IMR-90 (cell line): ENCODE measurements at regions not wholly inside any gene's neighbourhood (a gene's known extent, or its start where the extent isn't known, plus 50 kb on each side); places are given as distances from the start of the nearest gene placed in this dataset.

ENCODE experiments used
- ATAC-seq: fragments of 200-7000 bp; cut with Tn5 transposase; 2 replicates; pipeline ENCODE4 v1.9.1; 2020; ENCODE audit warnings: low read depth, mild to moderate bottlenecking, moderate library complexity
- BruUV-seq: library from RNA; stranded (reverse); fragments of 400-500 nt; replicated peaks from 2 replicates; lab custom pipeline; 2021; lab: Mats Ljungman, UMichigan
- CTCF ChIA-PET: fragments of 300-600 bp; formaldehyde crosslinking; extraction: SDS; loops from one replicate; lab custom pipeline; 2021; ENCODE audit warnings: antibody characterized with exemption; lab: Yijun Ruan, JAX
- POLR2A ChIA-PET: fragments of 300-600 bp; sonication (Branson Sonifier 250); formaldehyde crosslinking; loops from one replicate; lab custom pipeline; 2022; ENCODE audit warnings: antibody characterized with exemption; ENCODE audit not compliant: unreplicated experiment; lab: Charles Lee
- DNase-seq: peaks from one replicate; pipeline ENCODE4 v3.0.0; 2013
- H2AFZ ChIP-seq: replicated peaks from 2 replicates; pipeline ENCODE3; 2013; ENCODE audit warnings: low read length, mild to moderate bottlenecking; ENCODE audit not compliant: poor library complexity
- H2AK5ac ChIP-seq: 2 replicates; pipeline ENCODE4 v1.6.1; 2013; ENCODE audit warnings: low read depth, low read length, inconsistent platforms
- H2AK9ac ChIP-seq: replicated peaks from 2 replicates; pipeline ENCODE3; 2013; ENCODE audit warnings: mild to moderate bottlenecking, low read depth, low read length, moderate library complexity; ENCODE audit not compliant: poor library complexity
- H2BK120ac ChIP-seq: 2 replicates; pipeline ENCODE4 v1.6.1; 2013; ENCODE audit warnings: low read depth, low read length, inconsistent platforms
- H2BK15ac ChIP-seq: 3 replicates; pipeline ENCODE4 v1.6.1; 2013; ENCODE audit warnings: low read depth, low read length, inconsistent platforms
- H2BK20ac ChIP-seq: 2 replicates; pipeline ENCODE4 v1.6.1; 2013; ENCODE audit warnings: low read depth, mild to moderate bottlenecking, inconsistent platforms, low read length, moderate library complexity
- H2BK5ac ChIP-seq: 2 replicates; pipeline ENCODE4 v1.6.1; 2013; ENCODE audit warnings: mild to moderate bottlenecking, low read depth, low read length, inconsistent platforms; ENCODE audit not compliant: poor library complexity, severe bottlenecking
- H3K14ac ChIP-seq: replicated peaks from 2 replicates; pipeline ENCODE4 v1.6.1; 2013; ENCODE audit warnings: low read depth, low read length, inconsistent platforms
- H3K18ac ChIP-seq: 2 replicates; pipeline ENCODE4 v1.6.1; 2013; ENCODE audit warnings: low read depth, low read length, control low read depth
- H3K23ac ChIP-seq: 2 replicates; pipeline ENCODE4 v1.6.1; 2013; ENCODE audit warnings: low read depth, low read length, inconsistent platforms
- H3K27ac ChIP-seq: 2 replicates; pipeline ENCODE4 v1.5.1; 2013; ENCODE audit warnings: mild to moderate bottlenecking, control low read depth, low read length; ENCODE audit not compliant: insufficient read depth
- H3K27me3 ChIP-seq: 2 replicates; pipeline ENCODE4 v1.6.1; 2013; ENCODE audit warnings: low read length; ENCODE audit not compliant: control insufficient read depth, insufficient read depth
- H3K36me3 ChIP-seq: 2 replicates; pipeline ENCODE4 v1.6.1; 2013; ENCODE audit warnings: low read length, mixed read lengths; ENCODE audit not compliant: control insufficient read depth, insufficient read depth
- H3K4ac ChIP-seq: 2 replicates; pipeline ENCODE4 v1.6.1; 2013; ENCODE audit warnings: low read depth, low read length, inconsistent platforms
- H3K4me1 ChIP-seq: 2 replicates; pipeline ENCODE4 v1.6.1; 2013; ENCODE audit warnings: low read length, mixed read lengths; ENCODE audit not compliant: control insufficient read depth, insufficient read depth
- H3K4me2 ChIP-seq: 2 replicates; pipeline ENCODE4 v1.6.1; 2013; ENCODE audit warnings: low read depth, mild to moderate bottlenecking, control low read depth, low read length, moderate library complexity
- H3K4me3 ChIP-seq: 2 replicates; pipeline ENCODE4 v1.5.1; 2013; ENCODE audit warnings: low read depth, mild to moderate bottlenecking, control low read depth, low read length, moderate library complexity; ENCODE audit not compliant: insufficient read depth
- H3K56ac ChIP-seq: 2 replicates; pipeline ENCODE4 v1.6.1; 2013; ENCODE audit warnings: low read length, inconsistent platforms; ENCODE audit not compliant: insufficient read depth; ENCODE audit errors: extremely low read depth
- H3K79me1 ChIP-seq, 2 experiments: 2 replicates each; pipeline ENCODE4 v1.6.1; 2013; ENCODE audit warnings: low read length in 2 of 2, inconsistent platforms in 1 of 2, low read depth in 1 of 2
- H3K9ac ChIP-seq: 2 replicates; pipeline ENCODE4 v1.6.1; 2013; ENCODE audit warnings: low read depth, low read length, control low read depth
- H3K9me1 ChIP-seq: 2 replicates; pipeline ENCODE4 v1.6.1; 2013; ENCODE audit warnings: low read length, inconsistent platforms; ENCODE audit not compliant: insufficient read depth
- H3K9me3 ChIP-seq: 2 replicates; pipeline ENCODE4 v1.6.1; 2013; ENCODE audit warnings: low read length; ENCODE audit not compliant: control insufficient read depth, insufficient read depth
- H4K20me1 ChIP-seq: 2 replicates; pipeline ENCODE4 v1.6.1; 2013; ENCODE audit warnings: low read length, inconsistent platforms; ENCODE audit not compliant: insufficient read depth
- H4K5ac ChIP-seq: 2 replicates; pipeline ENCODE4 v1.6.1; 2013; ENCODE audit warnings: mild to moderate bottlenecking, low read depth, low read length, control low read depth
- H4K8ac ChIP-seq, 2 experiments: 2 replicates each; pipeline ENCODE4 v1.6.1; 2013; ENCODE audit warnings: low read depth in 2 of 2, low read length in 2 of 2, control low read depth in 1 of 2, inconsistent platforms in 1 of 2
- H4K91ac ChIP-seq: 2 replicates; pipeline ENCODE4 v1.6.1; 2013; ENCODE audit warnings: low read depth, low read length, inconsistent platforms; ENCODE audit not compliant: insufficient read depth
- FOS ChIP-seq: fragments of 150-350 bp; IDR thresholded peaks from 2 replicates; pipeline ENCODE4 v1.6.1; 2016; ENCODE audit warnings: low read depth, low read length
- WGBS, 2 experiments: methylation state at CpG; one replicate each; pipeline versions ENCODE4 v1.1.5 to v1.1.7; 2013; ENCODE audit warnings: missing lambda C conversion rate in 2 of 2; ENCODE audit not compliant: insufficient read length in 1 of 2; ENCODE audit errors: extremely low coverage in 2 of 2; 5-methylcytosine and 5-hydroxymethylcytosine counted together
- dilution Hi-C: fragments of 300-500 bp; cut with HindIII; formaldehyde crosslinking; loops from one replicate; pipeline ENCODE4 v1.14.3; 2018; ENCODE audit warnings: low sequenced_read_pairs; ENCODE audit not compliant: unreplicated experiment
- in situ Hi-C: fragments of 300-500 bp; cut with MboI; formaldehyde crosslinking; loops from 3 replicates; pipeline ENCODE4 v1.14.3; 2019; ENCODE audit warnings: low sequenced_read_pairs, inconsistent platforms, mixed read lengths
- intact Hi-C: fragments of 100-400 bp; cut with micrococcal nuclease; formaldehyde crosslinking; loops from 2 replicates; pipeline ENCODE4 v1.10.0; 2022
- TF ChIP-seq, protein P1 (sequence below): fragments of 150-350 bp; IDR thresholded peaks from 2 replicates; pipeline ENCODE4 v1.6.1; 2016; ENCODE audit warnings: low read depth, mild to moderate bottlenecking, low read length, moderate library complexity, borderline replicate concordance

GRCh38 chr2:147642765-147643164 is 202.1 kb upstream of the ACVR2A start:
- H3K9ac ChIP-seq: no peak overlapping the region
- H3K27me3 ChIP-seq: no peaks in the 10 kb centered on the region; the same call in 1 of the 2 replicates
- no peak overlapping the region for H2AFZ ChIP-seq
- H3K4ac ChIP-seq: no peak overlapping the region
- TF ChIP-seq, protein P1, sequence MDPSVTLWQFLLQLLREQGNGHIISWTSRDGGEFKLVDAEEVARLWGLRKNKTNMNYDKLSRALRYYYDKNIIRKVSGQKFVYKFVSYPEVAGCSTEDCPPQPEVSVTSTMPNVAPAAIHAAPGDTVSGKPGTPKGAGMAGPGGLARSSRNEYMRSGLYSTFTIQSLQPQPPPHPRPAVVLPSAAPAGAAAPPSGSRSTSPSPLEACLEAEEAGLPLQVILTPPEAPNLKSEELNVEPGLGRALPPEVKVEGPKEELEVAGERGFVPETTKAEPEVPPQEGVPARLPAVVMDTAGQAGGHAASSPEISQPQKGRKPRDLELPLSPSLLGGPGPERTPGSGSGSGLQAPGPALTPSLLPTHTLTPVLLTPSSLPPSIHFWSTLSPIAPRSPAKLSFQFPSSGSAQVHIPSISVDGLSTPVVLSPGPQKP: no peak
- no peak for TF ChIP-seq FOS
- no peaks in the 10 kb centered on the region for H4K20me1 ChIP-seq
- no peak overlapping the region for H3K56ac ChIP-seq
- H2BK20ac ChIP-seq: no peak overlapping the region
- H3K4me3 ChIP-seq: no peak overlapping the region
- in situ Hi-C loops (no loop called here), dilution Hi-C loops (no loop called here), intact Hi-C loops (loop anchor here (10.0 kb wide), 1 partner anchor 272 kb away; no protein-coding TSS in a partner anchor)
- H3K36me3 ChIP-seq: no peaks in the 10 kb centered on the region
- H4K91ac ChIP-seq: no peak overlapping the region
- ChIA-PET POLR2A (no interaction called here), CTCF (no interaction called here)
- no peak overlapping the region for H2AK9ac ChIP-seq
- no peak overlapping the region for H3K4me2 ChIP-seq
- H3K27ac ChIP-seq: no peak overlapping the region
- H2BK120ac ChIP-seq: no peak overlapping the region
- no peaks in the 10 kb centered on the region for H3K4me1 ChIP-seq
- H2BK5ac ChIP-seq: no peak overlapping the region
- ATAC-seq: no peak
- no TSS peak for BruUV-seq
- no peak overlapping the region for H4K8ac ChIP-seq
- H3K79me1 ChIP-seq: no peaks in the 10 kb centered on the region
- no peak overlapping the region for H3K18ac ChIP-seq
- no peaks in the 10 kb centered on the region for H3K9me3 ChIP-seq
- H3K9me1 ChIP-seq: no peaks in the 10 kb centered on the region
- no peak for DNase-seq
- no peak overlapping the region for H2AK5ac ChIP-seq
- no peak overlapping the region for H4K5ac ChIP-seq
- H2BK15ac ChIP-seq: no peak overlapping the region
- no peak overlapping the region for H3K14ac ChIP-seq
- no CpG with 5 or more reads among the region's 3 CpGs for WGBS, 2 experiments
- no peak overlapping the region for H3K23ac ChIP-seq
